ENCODE measurements at regions not wholly inside any gene's neighbourhood (a gene's known extent, or its start where the extent isn't known, plus 50 kb on each side); places are given as distances from the start of the nearest gene placed in this dataset.

- intact Hi-C loops (cut with micrococcal nuclease; ENCODE audit: unreplicated experiment) = no loop called here
- Histone ChIP-seq H3K9me2 (ENCODE audit: insufficient read depth, low read length) (no peaks in the 10 kb centered on the region), H3K4me3 (ENCODE audit: low read depth, low read length, poor library complexity, severe bottlenecking) (no peak overlapping the region), H3K79me2 (ENCODE audit: insufficient read depth, low read depth, low read length) (peaks cover 98% of the 10 kb centered on the region), H3K4me2 (ENCODE audit: low read length) (no peak overlapping the region), H3K9me3 (ENCODE audit: low read length) (no peaks in the 10 kb centered on the region), H3K4me1 (ENCODE audit: insufficient read depth, low read length, poor library complexity, severe bottlenecking) (peaks cover 2% of the 10 kb centered on the region), H3K36me3 (ENCODE audit: insufficient read depth, low read length) (peaks cover 79% of the 10 kb centered on the region), H3K27ac (ENCODE audit: low read depth, low read length, poor library complexity, severe bottlenecking) (no peak overlapping the region), H2AFZ (ENCODE audit: low read length) (no peak overlapping the region), H4K20me1 (ENCODE audit: insufficient read depth, low read length) (no peaks in the 10 kb centered on the region)
- BruUV-seq (replicated peaks) = no TSS peak
- ChIA-PET CTCF (ENCODE audit: unreplicated experiment) (no interaction called here), POLR2A (no interaction called here)
- TF ChIP-seq EZH2phosphoT487 (IDR thresholded peaks at IDR 0.05; ENCODE audit: borderline replicate concordance, low read depth, low read length) = no peak
- no peak for TF ChIP-seq CTCF (conservative IDR thresholded peaks at IDR 0.05; ENCODE audit: low read length)
- DNase-seq (ENCODE audit: low spot score) = no peak
Observed at GRCh38 chr16:14321542-14321941, 250.4 kb downstream of the MRTFB start.

GRCh38 chr16:14320406-14320805, 249.3 kb downstream of the MRTFB start:
- TF ChIP-seq EZH2phosphoT487 (IDR thresholded peaks at IDR 0.05; ENCODE audit: borderline replicate concordance, low read depth, low read length) = no peak
- TF ChIP-seq CTCF (conservative IDR thresholded peaks at IDR 0.05; ENCODE audit: low read length) = no peak
- H3K27ac ChIP-seq (ENCODE audit: low read depth, low read length, poor library complexity, severe bottlenecking) = no peak overlapping the region
- H3K4me2 ChIP-seq (ENCODE audit: low read length) = no peak overlapping the region
- H3K9me2 ChIP-seq (ENCODE audit: insufficient read depth, low read length) = no peaks in the 10 kb centered on the region
- CTCF ChIA-PET (ENCODE audit: unreplicated experiment) = no interaction called here
- intact Hi-C loops (cut with micrococcal nuclease; ENCODE audit: unreplicated experiment) = no loop called here
- peaks cover 11% of the 10 kb centered on the region for H3K4me1 ChIP-seq (ENCODE audit: insufficient read depth, low read length, poor library complexity, severe bottlenecking)
- H3K4me3 ChIP-seq (ENCODE audit: low read depth, low read length, poor library complexity, severe bottlenecking) = no peak overlapping the region
- H3K9me3 ChIP-seq (ENCODE audit: low read length) = no peaks in the 10 kb centered on the region
- peaks cover 71% of the 10 kb centered on the region for H3K36me3 ChIP-seq (ENCODE audit: insufficient read depth, low read length)
- POLR2A ChIA-PET = no interaction called here
- H4K20me1 ChIP-seq (ENCODE audit: insufficient read depth, low read length) = no peaks in the 10 kb centered on the region
- peaks cover 98% of the 10 kb centered on the region for H3K79me2 ChIP-seq (ENCODE audit: insufficient read depth, low read depth, low read length)
- DNase-seq (ENCODE audit: low spot score) = no peak
- no peak overlapping the region for H2AFZ ChIP-seq (ENCODE audit: low read length)
- BruUV-seq (replicated peaks) = no TSS peak

Measured in OCI-LY7 (cell line).